ENCODE measurements at regions not wholly inside any gene's neighbourhood (a gene's known extent, or its start where the extent isn't known, plus 50 kb on each side); places are given as distances from the start of the nearest gene placed in this dataset.
"Not testable (repeated sequence)": the region's sequence is repeated elsewhere in the genome, so short reads cannot be mapped to it uniquely, and the experiment has no call there.

DNA sequence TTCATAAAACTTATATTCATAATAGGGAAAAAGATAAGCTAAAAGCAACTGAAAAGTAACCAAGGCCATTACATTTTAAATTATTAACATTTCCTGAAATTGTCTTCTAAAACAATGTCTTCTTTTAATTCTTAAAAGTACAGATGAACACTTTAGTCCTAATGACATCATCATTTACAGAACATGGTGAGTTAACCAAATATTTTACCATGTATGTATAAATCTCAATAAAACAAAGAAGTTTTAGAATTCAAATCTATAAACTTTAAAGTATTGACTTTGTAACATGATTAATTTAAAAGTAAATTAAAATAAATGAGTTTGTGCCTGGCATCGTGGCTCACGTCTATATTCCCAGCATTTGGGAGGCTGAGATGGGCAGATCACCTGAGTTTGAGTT, 125.9 kb upstream of the PRSS16 start:
- intact Hi-C loops (cut with DNase I; ENCODE audit: low total_unique reads) = no loop called here
- TF ChIP-seq, protein P1, sequence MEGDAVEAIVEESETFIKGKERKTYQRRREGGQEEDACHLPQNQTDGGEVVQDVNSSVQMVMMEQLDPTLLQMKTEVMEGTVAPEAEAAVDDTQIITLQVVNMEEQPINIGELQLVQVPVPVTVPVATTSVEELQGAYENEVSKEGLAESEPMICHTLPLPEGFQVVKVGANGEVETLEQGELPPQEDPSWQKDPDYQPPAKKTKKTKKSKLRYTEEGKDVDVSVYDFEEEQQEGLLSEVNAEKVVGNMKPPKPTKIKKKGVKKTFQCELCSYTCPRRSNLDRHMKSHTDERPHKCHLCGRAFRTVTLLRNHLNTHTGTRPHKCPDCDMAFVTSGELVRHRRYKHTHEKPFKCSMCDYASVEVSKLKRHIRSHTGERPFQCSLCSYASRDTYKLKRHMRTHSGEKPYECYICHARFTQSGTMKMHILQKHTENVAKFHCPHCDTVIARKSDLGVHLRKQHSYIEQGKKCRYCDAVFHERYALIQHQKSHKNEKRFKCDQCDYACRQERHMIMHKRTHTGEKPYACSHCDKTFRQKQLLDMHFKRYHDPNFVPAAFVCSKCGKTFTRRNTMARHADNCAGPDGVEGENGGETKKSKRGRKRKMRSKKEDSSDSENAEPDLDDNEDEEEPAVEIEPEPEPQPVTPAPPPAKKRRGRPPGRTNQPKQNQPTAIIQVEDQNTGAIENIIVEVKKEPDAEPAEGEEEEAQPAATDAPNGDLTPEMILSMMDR (IDR thresholded peaks at IDR 0.05) = no peak
- TF ChIP-seq POLR2A (IDR thresholded peaks at IDR 0.05) = no peak
- WGBS, 2 donors = 98 to 100% methylated on average over 2 of the region's 2 CpGs
- no peak overlapping the region for H3K4me3 ChIP-seq (ENCODE audit: low read depth, poor library complexity, severe bottlenecking)
- DNase-seq (ENCODE audit: low spot score in 2 of 2) = no peak

DNA sequence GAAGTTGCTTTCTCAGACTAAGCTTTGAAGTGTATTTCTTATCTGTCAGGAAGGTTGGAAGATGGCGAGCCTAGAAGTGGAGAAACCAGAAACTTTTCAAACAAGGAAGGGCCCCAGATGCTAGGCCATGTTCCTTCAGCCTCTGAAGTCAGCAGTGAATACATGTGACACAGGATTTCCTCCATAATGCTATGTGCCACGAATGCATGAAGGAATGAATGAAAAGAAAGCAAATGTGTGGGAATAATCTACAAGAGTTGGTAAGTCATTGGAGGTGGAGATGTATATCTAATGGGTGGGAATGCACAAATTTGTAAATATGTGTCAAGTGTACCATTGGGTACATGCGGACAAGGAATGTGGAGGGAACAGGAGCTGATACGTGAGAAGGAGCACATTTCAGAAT, 123.2 kb upstream of the PRSS16 start:
- DNase-seq (ENCODE audit: low spot score in 2 of 2) = no peak
- intact Hi-C loops (cut with DNase I; ENCODE audit: low total_unique reads) = no loop called here

DNA sequence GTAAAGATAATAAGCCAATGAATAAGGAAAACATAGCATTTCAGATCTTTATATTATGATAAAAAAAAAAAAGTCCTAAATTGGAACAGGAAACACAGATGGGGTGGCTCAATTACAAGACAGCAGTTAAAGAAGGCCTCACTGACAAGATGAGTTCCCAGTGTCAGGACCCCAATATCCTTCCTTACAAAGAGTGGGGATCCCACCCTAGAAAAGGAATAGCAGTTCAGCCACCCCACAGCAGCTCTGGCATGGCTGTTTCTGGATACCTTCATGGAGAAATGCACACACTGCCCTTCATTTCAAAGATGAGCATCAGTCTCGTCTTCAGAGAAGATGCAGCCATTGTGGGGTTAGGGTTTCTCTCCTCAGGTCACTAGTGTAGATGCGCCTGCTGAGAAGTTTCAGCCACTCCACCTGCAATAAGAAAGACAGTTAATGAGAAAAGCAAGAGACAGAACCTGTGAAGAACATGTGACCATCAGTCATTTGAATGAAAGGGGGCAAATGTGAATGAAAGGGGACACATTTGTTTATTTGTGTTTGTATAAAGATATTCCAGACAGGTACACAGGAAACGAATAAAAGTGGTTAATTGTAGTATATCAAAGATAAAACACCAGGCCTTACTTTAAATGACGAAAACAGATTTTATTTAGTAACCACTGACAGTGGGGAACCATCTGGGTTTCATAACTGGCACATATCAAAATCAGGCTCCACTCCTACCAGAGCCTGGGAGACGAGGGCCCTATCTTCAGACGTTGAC, 121.3 kb upstream of the PRSS16 start:
- DNase-seq (ENCODE audit: low spot score in 2 of 2) = no peak
- H3K4me3 ChIP-seq (ENCODE audit: low read depth, poor library complexity, severe bottlenecking) = no peak overlapping the region
- 95% methylated on average over 6 of the region's 6 CpGs for WGBS, 2 donors
- intact Hi-C loops (cut with DNase I; ENCODE audit: low total_unique reads) = no loop called here
- TF ChIP-seq, protein P1 (IDR thresholded peaks at IDR 0.05) = no peak
- TF ChIP-seq POLR2A (IDR thresholded peaks at IDR 0.05) = no peak

More for the DNA sequence above, 123.2 kb upstream of the PRSS16 start:
- 89 to 90% methylated on average over 4 of the region's 4 CpGs for WGBS, 2 donors
- H3K4me3 ChIP-seq (ENCODE audit: low read depth, poor library complexity, severe bottlenecking) = no peak overlapping the region
- TF ChIP-seq, protein P1 (IDR thresholded peaks at IDR 0.05) = no peak
- TF ChIP-seq POLR2A (IDR thresholded peaks at IDR 0.05) = no peak

DNA sequence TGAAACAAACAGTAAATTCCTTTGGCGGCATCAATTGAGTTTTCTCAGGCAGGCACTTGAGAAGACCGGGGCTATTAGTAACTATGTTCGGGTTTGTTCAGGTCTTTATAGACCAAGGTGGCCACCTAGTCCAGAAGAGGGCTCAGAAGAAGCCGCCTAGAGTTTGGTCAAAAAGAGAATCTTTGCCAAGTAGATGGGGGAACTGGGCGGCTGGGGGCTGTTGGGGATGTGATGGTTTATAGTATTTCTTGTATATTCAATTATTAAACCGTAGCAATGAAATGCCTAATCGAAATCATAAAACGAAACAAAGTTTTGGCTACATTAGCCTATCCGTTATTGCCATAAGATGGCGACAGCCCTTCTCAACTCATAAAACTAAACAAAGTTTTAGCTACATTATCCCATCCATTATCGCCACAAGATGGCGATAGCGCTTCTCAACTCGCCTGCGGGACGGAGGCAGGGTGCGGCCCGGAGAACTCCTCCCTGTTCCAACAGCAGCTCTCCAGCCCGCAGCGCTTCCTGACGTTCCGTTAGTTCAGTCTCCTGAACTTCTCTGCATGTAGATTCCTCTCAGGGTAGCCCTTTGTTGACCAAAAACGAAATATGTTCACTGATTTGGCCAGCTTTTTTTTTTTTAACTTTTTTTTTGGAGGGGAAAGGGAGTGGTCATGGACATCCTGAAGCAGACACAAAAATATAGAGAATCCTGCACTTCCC, 120.5 kb upstream of the PRSS16 start:
- TF ChIP-seq, protein P1 (IDR thresholded peaks at IDR 0.05) = peak in 1 of 3 donors; percentile 40
- TF ChIP-seq POLR2A (IDR thresholded peaks at IDR 0.05) = no peak
- DNase-seq (ENCODE audit: low spot score in 2 of 2) = peak; percentile 93 to 96
- 18 to 19% methylated on average over 23 of the region's 23 CpGs for WGBS, 2 donors
- intact Hi-C loops (cut with DNase I; ENCODE audit: low total_unique reads) = no loop called here
- no peak overlapping the region for H3K4me3 ChIP-seq (ENCODE audit: low read depth, poor library complexity, severe bottlenecking)

DNA sequence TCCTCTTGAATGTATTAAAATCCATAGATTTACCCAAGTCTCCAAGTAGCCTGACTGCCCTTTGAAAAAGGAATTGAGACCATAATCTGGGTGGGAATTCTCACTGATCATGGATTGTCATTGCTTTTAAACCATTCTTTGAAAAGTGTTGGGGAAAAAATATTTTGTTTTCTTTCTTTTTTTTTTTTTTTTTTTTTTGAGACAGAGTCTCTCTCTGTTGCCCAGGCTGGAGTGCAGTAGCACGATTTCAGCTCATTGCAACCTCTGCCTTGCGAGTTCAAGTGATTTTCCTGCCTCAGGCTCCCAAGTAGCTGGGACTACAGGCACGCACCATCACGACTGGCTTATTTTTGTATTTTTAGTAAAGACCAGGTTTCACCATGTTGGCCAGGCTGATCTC, 119.6 kb upstream of the PRSS16 start:
- intact Hi-C loops (cut with DNase I; ENCODE audit: low total_unique reads); DNase-seq (ENCODE audit: low spot score in 2 of 2); H3K4me3 ChIP-seq (ENCODE audit: low read depth, poor library complexity, severe bottlenecking): not testable (repeated sequence)
- 73 to 92% methylated on average over 4 of the region's 4 CpGs for WGBS, 2 donors

DNA sequence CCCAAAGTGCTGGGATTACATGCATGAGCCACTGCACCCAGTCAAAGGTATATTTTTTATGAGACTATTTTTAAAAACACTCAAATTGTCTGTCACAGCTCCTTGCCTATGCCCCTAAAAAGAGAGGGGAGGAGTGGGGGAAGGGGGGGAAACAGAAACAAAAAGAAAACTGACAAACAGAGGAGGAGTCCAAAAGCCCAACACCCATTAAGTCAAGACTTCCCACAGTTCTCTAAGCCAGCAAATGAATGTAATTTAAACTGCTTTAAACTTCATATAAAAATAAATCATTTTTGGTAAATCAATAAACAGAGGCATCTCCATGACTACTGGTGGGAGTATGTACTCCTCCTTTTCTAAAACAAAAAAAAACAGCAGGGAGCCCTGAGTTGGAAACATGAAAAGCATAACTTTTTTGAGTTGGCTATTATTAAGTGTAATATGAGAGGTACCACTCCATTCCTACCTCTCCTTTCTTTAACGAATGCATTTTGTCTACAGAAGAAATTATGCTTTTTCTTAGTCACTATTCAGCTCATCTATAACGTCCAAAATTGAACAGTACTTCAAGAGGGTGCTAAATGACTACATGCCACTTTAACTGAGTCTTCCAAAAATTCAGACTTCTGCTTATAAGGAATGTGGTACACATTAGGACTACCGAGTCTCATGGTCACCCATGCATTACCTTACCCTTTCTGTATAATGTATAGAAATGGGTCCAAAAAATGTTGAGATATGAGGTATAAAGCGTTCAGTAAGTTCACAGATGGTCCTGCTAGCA, 119.0 kb upstream of the PRSS16 start:
- no peak overlapping the region for H3K4me3 ChIP-seq (ENCODE audit: low read depth, poor library complexity, severe bottlenecking)
- TF ChIP-seq, protein P1 (IDR thresholded peaks at IDR 0.05) = no peak
- TF ChIP-seq POLR2A (IDR thresholded peaks at IDR 0.05) = no peak
- DNase-seq (ENCODE audit: low spot score in 2 of 2) = no peak
- 79 to 82% methylated on average over 4 of the region's 4 CpGs for WGBS, 2 donors
- intact Hi-C loops (cut with DNase I; ENCODE audit: low total_unique reads) = no loop called here
